SU-DHL-6 (cell line): ENCODE measurements at regions not wholly inside any gene's neighbourhood (a gene's known extent, or its start where the extent isn't known, plus 50 kb on each side); places are given as distances from the start of the nearest gene placed in this dataset.

ENCODE experiments used
- H2AFZ ChIP-seq: fragments of 200-600 bp; sonication (generic); 2 replicates; pipeline ENCODE4 v1.6.1; 2014; ENCODE audit warnings: low read depth, mild to moderate bottlenecking, moderate library complexity, mixed read lengths, antibody characterized with exemption, low read length; ENCODE audit not compliant: severe bottlenecking
- H3F3A ChIP-seq: fragments of 200-600 bp; shearing (Covaris generic); 2 replicates; pipeline ENCODE4 v1.6.0; 2016; ENCODE audit warnings: antibody characterized with exemption, mild to moderate bottlenecking; ENCODE audit not compliant: insufficient read depth
- H3K27ac ChIP-seq: fragments of 200-600 bp; sonication (generic); 2 replicates; pipeline ENCODE4 v1.5.1; 2016; ENCODE audit warnings: low read depth, mild to moderate bottlenecking, low read length, moderate library complexity, mixed read lengths
- H3K27me3 ChIP-seq: fragments of 200-600 bp; sonication (generic), shearing (Covaris generic); 2 replicates; pipeline ENCODE4 v1.6.0; 2014; ENCODE audit warnings: mild to moderate bottlenecking, low read length
- H3K36me3 ChIP-seq: fragments of 200-600 bp; sonication (generic); 2 replicates; pipeline ENCODE4 v1.6.1; 2014; ENCODE audit warnings: mild to moderate bottlenecking, low read length, mixed read lengths
- H3K4me2 ChIP-seq: fragments of 300-600, 200-600 bp; shearing (Covaris generic), sonication (generic); 2 replicates; pipeline ENCODE4 v1.6.0; 2014; ENCODE audit warnings: low read length, low read depth, mild to moderate bottlenecking; ENCODE audit not compliant: poor library complexity, severe bottlenecking
- H3K4me3 ChIP-seq: fragments of 200-600 bp; sonication (generic); 2 replicates; pipeline ENCODE4 v1.5.1; 2014; ENCODE audit warnings: antibody characterized with exemption, low read length, mild to moderate bottlenecking, mixed read lengths; ENCODE audit not compliant: insufficient read depth, poor library complexity, severe bottlenecking
- H3K79me2 ChIP-seq: fragments of 200-600 bp; sonication (generic); 2 replicates; pipeline ENCODE4 v1.6.1; 2014; ENCODE audit warnings: mild to moderate bottlenecking, low read length, moderate library complexity; ENCODE audit not compliant: insufficient read depth
- H3K9ac ChIP-seq: fragments of 200-600 bp; sonication (generic); 2 replicates; pipeline ENCODE4 v1.7.0; 2014; ENCODE audit warnings: mild to moderate bottlenecking, low read length
- H3K9me2 ChIP-seq: fragments of 200-600 bp; sonication (generic); replicated peaks from 2 replicates; pipeline ENCODE4 v1.6.1; 2014; ENCODE audit warnings: low read length; ENCODE audit not compliant: insufficient read depth
- H3K9me3 ChIP-seq: fragments of 200-600 bp; sonication (generic); 2 replicates; pipeline ENCODE4 v1.6.1; 2014; ENCODE audit warnings: low read length, mixed read lengths; ENCODE audit not compliant: insufficient read depth
- H4K20me1 ChIP-seq: fragments of 200-600 bp; sonication (generic); 2 replicates; pipeline ENCODE4 v1.6.1; 2014; ENCODE audit warnings: low read depth, mild to moderate bottlenecking, antibody characterized with exemption, low read length, moderate library complexity, mixed read lengths
- EZH2phosphoT487 ChIP-seq: fragments of 200-600 bp; sonication (generic), shearing (Covaris generic); conservative IDR thresholded peaks from 2 replicates; pipeline ENCODE4 v1.6.1; 2018; ENCODE audit warnings: mild to moderate bottlenecking, antibody characterized with exemption, low read length, moderate library complexity, mixed read lengths
- TF ChIP-seq, protein P1 (sequence below): fragments of 200-600 bp; sonication (generic); IDR thresholded peaks from one replicate; pipeline ENCODE4 v1.5.1; 2017; ENCODE audit warnings: antibody characterized with exemption, mild to moderate bottlenecking, low read length, moderate library complexity; ENCODE audit not compliant: insufficient read depth, poor library complexity, severe bottlenecking

DNA sequence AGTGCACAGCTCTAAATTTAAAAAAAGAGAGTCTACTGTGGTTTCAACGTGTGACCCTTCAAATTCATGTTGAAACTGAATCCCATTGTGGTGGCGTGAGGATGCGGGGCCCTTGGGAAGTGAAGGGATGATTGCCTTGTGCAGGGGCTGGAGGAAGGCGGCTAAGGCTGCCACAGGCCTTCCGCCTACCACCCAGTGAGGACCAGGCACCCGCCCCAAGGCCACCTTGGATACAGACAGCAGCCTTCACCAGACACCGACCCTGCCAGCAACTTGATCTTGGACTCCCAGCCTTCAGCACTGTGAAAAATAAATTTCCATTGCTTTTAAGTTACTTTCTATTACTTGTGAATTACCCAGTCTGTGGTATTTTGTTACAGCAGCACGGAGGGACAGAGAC, 103.4 kb upstream of the TMEM18 start:
- no peaks in the 10 kb centered on the region for H3K36me3 ChIP-seq
- no peak overlapping the region for H2AFZ ChIP-seq
- TF ChIP-seq, protein P1, sequence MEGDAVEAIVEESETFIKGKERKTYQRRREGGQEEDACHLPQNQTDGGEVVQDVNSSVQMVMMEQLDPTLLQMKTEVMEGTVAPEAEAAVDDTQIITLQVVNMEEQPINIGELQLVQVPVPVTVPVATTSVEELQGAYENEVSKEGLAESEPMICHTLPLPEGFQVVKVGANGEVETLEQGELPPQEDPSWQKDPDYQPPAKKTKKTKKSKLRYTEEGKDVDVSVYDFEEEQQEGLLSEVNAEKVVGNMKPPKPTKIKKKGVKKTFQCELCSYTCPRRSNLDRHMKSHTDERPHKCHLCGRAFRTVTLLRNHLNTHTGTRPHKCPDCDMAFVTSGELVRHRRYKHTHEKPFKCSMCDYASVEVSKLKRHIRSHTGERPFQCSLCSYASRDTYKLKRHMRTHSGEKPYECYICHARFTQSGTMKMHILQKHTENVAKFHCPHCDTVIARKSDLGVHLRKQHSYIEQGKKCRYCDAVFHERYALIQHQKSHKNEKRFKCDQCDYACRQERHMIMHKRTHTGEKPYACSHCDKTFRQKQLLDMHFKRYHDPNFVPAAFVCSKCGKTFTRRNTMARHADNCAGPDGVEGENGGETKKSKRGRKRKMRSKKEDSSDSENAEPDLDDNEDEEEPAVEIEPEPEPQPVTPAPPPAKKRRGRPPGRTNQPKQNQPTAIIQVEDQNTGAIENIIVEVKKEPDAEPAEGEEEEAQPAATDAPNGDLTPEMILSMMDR: no peak
- no peak for TF ChIP-seq EZH2phosphoT487
- H3K4me2 ChIP-seq: no peak overlapping the region
- no peak overlapping the region for H3K4me3 ChIP-seq
- no peaks in the 10 kb centered on the region; the same call in 1 of the 2 replicates for H3K27me3 ChIP-seq
- 0 out of 2 replicates have a peak, but pooled peaks cover 3% of the 10 kb centered on the region for H3K9me2 ChIP-seq
- no peak overlapping the region for H3K9ac ChIP-seq
- H3K27ac ChIP-seq: no peak overlapping the region
- no peaks in the 10 kb centered on the region for H3K9me3 ChIP-seq
- H3K79me2 ChIP-seq: no peaks in the 10 kb centered on the region
- no peaks in the 10 kb centered on the region for H3F3A ChIP-seq
- H4K20me1 ChIP-seq: no peaks in the 10 kb centered on the region

DNA sequence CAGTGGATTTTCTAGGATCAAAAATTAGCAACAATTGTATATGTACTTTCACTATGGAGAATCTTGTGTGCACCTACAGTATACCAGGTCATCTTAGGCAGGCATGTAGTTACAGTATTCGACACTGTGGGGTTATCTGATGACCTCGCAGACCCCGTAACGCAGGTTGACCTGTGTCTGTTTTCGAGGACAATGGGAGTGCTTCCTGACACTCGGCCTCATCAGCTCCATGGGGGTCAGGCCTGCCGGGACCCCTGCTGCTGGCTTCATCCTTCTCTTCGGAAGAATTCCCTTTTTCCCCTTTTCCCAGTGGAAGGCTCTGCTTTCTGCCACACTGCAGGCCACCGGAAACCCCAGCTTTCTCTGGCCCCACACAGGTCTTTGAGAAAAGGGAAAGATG, 102.8 kb upstream of the TMEM18 start:
- Histone ChIP-seq H3F3A (no peaks in the 10 kb centered on the region), H3K27me3 (no peaks in the 10 kb centered on the region; the same call in 1 of the 2 replicates), H3K4me3 (no peak overlapping the region), H3K36me3 (no peaks in the 10 kb centered on the region), H2AFZ (no peak overlapping the region), H3K4me2 (no peak overlapping the region), H3K9me3 (no peaks in the 10 kb centered on the region), H4K20me1 (no peaks in the 10 kb centered on the region), H3K79me2 (no peaks in the 10 kb centered on the region), H3K27ac (no peak overlapping the region), H3K9me2 (0 out of 2 replicates have a peak, but pooled peaks cover 3% of the 10 kb centered on the region), H3K9ac (no peak overlapping the region)
- no peak for TF ChIP-seq EZH2phosphoT487
- TF ChIP-seq, protein P1: no peak

DNA sequence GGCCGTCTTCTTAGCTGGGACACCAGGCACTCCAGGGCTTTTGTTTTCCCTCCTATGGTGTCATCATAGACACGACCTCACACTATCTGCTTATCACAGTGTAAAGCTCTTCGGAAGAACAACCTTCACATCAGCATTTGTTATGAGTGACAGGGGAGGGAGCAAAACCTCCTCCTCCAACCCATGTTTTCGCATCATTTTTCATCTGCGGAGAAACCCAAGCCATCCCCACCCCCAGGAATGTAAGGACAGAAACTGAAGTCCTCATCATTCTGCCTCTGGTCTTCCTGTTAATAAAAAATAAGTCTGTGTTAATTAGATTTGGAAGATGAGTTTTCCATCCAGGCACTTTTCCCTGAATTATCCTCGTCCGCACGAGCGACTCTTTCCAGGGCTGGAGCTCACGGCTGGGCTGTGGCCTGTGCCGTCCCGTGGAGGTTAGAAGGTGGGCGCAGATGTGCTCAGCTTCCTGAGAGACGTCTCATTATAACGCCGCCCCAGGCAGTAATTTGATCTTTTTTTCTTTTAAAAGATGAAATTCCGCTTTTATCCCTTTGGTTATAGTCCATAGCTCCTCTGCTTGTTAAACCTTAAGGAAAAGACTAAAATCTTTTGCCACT, 101.6 kb upstream of the TMEM18 start:
- Histone ChIP-seq H3K9ac (no peak overlapping the region), H3K4me2 (no peak overlapping the region), H3K36me3 (no peaks in the 10 kb centered on the region), H3K27ac (no peak overlapping the region), H3K79me2 (no peaks in the 10 kb centered on the region), H3K27me3 (no peaks in the 10 kb centered on the region; the same call in 1 of the 2 replicates), H3F3A (no peaks in the 10 kb centered on the region), H2AFZ (no peak overlapping the region), H3K4me3 (no peak overlapping the region), H4K20me1 (no peaks in the 10 kb centered on the region), H3K9me2 (0 out of 2 replicates have a peak, but pooled peaks cover 3% of the 10 kb centered on the region), H3K9me3 (no peaks in the 10 kb centered on the region)
- TF ChIP-seq, protein P1: no peak
- TF ChIP-seq EZH2phosphoT487: no peak
